ENCODE measurements at regions not wholly inside any gene's neighbourhood (a gene's known extent, or its start where the extent isn't known, plus 50 kb on each side); places are given as distances from the start of the nearest gene placed in this dataset.

- DNase-seq (ENCODE audit: low read depth in 1 of 2, low spot score in 1 of 2) (no peak), ATAC-seq (no peak), FAIRE-seq (no peak)
- Histone ChIP-seq H3K4me2 (no peak overlapping the region), H3K4me1 (no peaks in the 10 kb centered on the region), H3K4me3 (no peak overlapping the region), H3K9me3 (no peaks in the 10 kb centered on the region), H3K27ac (no peak overlapping the region)
- peak; percentile 28 for TF ChIP-seq MAFK (IDR thresholded peaks at IDR 0.05; ENCODE audit: partially characterized antibody)
- TF ChIP-seq, protein P1, sequence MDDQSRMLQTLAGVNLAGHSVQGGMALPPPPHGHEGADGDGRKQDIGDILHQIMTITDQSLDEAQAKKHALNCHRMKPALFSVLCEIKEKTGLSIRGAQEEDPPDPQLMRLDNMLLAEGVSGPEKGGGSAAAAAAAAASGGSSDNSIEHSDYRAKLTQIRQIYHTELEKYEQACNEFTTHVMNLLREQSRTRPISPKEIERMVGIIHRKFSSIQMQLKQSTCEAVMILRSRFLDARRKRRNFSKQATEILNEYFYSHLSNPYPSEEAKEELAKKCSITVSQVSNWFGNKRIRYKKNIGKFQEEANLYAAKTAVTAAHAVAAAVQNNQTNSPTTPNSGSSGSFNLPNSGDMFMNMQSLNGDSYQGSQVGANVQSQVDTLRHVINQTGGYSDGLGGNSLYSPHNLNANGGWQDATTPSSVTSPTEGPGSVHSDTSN (IDR thresholded peaks at IDR 0.05): no peak
- WGBS (ENCODE audit: missing lambda C conversion rate): 0% methylated on average over 2 of the region's 2 CpGs
- ChIA-PET CTCF (interaction anchor here (0.6 to 1.8 kb wide), 3 partner anchors 11 to 1328 kb away, joined by 3 to 4 read pairs (median 3); no protein-coding TSS in a partner anchor), POLR2A (interaction anchor here (0.6 kb wide), 1 partner anchor 268 kb away, joined by 5 read pairs; no protein-coding TSS in a partner anchor)
Measured at GRCh38 chrX:110983024-110983423, 113.0 kb upstream of the PAK3 start.

GRCh38 chrX:110966839-110967238 lies 129.2 kb upstream of the PAK3 start:
- H3K4me3 ChIP-seq: no peak overlapping the region
- ChIA-PET POLR2A (no interaction called here), CTCF (no interaction called here)
- 18% methylated on average over 1 of the region's 1 CpG for WGBS (ENCODE audit: missing lambda C conversion rate)
- FAIRE-seq (no peak), DNase-seq (ENCODE audit: low read depth in 1 of 2, low spot score in 1 of 2) (no peak), ATAC-seq (no peak)
- TF ChIP-seq, protein P2, sequence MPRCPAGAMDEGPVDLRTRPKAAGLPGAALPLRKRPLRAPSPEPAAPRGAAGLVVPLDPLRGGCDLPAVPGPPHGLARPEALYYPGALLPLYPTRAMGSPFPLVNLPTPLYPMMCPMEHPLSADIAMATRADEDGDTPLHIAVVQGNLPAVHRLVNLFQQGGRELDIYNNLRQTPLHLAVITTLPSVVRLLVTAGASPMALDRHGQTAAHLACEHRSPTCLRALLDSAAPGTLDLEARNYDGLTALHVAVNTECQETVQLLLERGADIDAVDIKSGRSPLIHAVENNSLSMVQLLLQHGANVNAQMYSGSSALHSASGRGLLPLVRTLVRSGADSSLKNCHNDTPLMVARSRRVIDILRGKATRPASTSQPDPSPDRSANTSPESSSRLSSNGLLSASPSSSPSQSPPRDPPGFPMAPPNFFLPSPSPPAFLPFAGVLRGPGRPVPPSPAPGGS (IDR thresholded peaks at IDR 0.05): no peak
- no peak for TF ChIP-seq FOSB (CRISPR knock-in tag; IDR thresholded peaks at IDR 0.05)
- no peak for TF ChIP-seq HOXA7 (CRISPR knock-in tag; IDR thresholded peaks at IDR 0.05)
- no peak for TF ChIP-seq EP300 (IDR thresholded peaks at IDR 0.05)
- TF ChIP-seq, protein P3, sequence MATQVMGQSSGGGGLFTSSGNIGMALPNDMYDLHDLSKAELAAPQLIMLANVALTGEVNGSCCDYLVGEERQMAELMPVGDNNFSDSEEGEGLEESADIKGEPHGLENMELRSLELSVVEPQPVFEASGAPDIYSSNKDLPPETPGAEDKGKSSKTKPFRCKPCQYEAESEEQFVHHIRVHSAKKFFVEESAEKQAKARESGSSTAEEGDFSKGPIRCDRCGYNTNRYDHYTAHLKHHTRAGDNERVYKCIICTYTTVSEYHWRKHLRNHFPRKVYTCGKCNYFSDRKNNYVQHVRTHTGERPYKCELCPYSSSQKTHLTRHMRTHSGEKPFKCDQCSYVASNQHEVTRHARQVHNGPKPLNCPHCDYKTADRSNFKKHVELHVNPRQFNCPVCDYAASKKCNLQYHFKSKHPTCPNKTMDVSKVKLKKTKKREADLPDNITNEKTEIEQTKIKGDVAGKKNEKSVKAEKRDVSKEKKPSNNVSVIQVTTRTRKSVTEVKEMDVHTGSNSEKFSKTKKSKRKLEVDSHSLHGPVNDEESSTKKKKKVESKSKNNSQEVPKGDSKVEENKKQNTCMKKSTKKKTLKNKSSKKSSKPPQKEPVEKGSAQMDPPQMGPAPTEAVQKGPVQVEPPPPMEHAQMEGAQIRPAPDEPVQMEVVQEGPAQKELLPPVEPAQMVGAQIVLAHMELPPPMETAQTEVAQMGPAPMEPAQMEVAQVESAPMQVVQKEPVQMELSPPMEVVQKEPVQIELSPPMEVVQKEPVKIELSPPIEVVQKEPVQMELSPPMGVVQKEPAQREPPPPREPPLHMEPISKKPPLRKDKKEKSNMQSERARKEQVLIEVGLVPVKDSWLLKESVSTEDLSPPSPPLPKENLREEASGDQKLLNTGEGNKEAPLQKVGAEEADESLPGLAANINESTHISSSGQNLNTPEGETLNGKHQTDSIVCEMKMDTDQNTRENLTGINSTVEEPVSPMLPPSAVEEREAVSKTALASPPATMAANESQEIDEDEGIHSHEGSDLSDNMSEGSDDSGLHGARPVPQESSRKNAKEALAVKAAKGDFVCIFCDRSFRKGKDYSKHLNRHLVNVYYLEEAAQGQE (IDR thresholded peaks at IDR 0.05): no peak
- no peak for TF ChIP-seq ESRRA (IDR thresholded peaks at IDR 0.05; ENCODE audit: borderline replicate concordance, low read length)
- no peak for TF ChIP-seq HMGXB4 (CRISPR knock-in tag; IDR thresholded peaks at IDR 0.05; ENCODE audit: borderline replicate concordance)
- no peak for TF ChIP-seq PHF8 (IDR thresholded peaks at IDR 0.05; ENCODE audit: borderline replicate concordance, low read depth)
- TF ChIP-seq EHF (CRISPR knock-in tag; IDR thresholded peaks at IDR 0.05): no peak
- TF ChIP-seq ELK1 (IDR thresholded peaks at IDR 0.05; ENCODE audit: low read depth, low read length): no peak
- no peak for TF ChIP-seq HDAC2 (IDR thresholded peaks at IDR 0.05)
- no peak for TF ChIP-seq CEBPB (IDR thresholded peaks at IDR 0.05)
- TF ChIP-seq HOXB13 (CRISPR knock-in tag; IDR thresholded peaks at IDR 0.05; ENCODE audit: low read depth): no peak
- TF ChIP-seq NFE2L2 (conservative IDR thresholded peaks at IDR 0.05; ENCODE audit: low read length): no peak
- H3K27ac ChIP-seq: no peak overlapping the region
- H3K9me3 ChIP-seq: no peaks in the 10 kb centered on the region
- no peak overlapping the region for H3K4me2 ChIP-seq
- no peaks in the 10 kb centered on the region for H3K4me1 ChIP-seq
